Osteoblast (primary cell): ENCODE measurements at regions not wholly inside any gene's neighbourhood (a gene's known extent, or its start where the extent isn't known, plus 50 kb on each side); places are given as distances from the start of the nearest gene placed in this dataset.

Experiments used
- DNase-seq: peaks from one replicate; pipeline ENCODE4 v3.0.0; 2011; ENCODE audit warnings: low spot score, mixed read lengths; ENCODE audit not compliant: insufficient read length; ENCODE audit errors: missing footprints
- H2AFZ ChIP-seq: 2 replicates; pipeline ENCODE4 v1.6.0; 2011; ENCODE audit warnings: mild to moderate bottlenecking, low read length
- H3K27ac ChIP-seq: 2 replicates; pipeline ENCODE4 v1.5.1; 2011; ENCODE audit warnings: mild to moderate bottlenecking, low read depth, low read length, moderate library complexity
- H3K27me3 ChIP-seq: 2 replicates; pipeline ENCODE4 v1.6.0; 2012; ENCODE audit warnings: mild to moderate bottlenecking, control low read depth, inconsistent platforms, low read length, moderate library complexity; ENCODE audit not compliant: insufficient read depth
- H3K36me3 ChIP-seq: 2 replicates; pipeline ENCODE4 v1.5.1; 2011; ENCODE audit warnings: mild to moderate bottlenecking, low read length, control low read depth, moderate library complexity; ENCODE audit not compliant: insufficient read depth
- H3K4me1 ChIP-seq: 2 replicates; pipeline ENCODE4 v1.5.1; 2011; ENCODE audit warnings: mild to moderate bottlenecking, low read length, control low read depth, moderate library complexity; ENCODE audit not compliant: insufficient read depth
- H3K4me2 ChIP-seq: 2 replicates; pipeline ENCODE4 v1.6.0; 2011; ENCODE audit warnings: mild to moderate bottlenecking, low read length; ENCODE audit not compliant: insufficient read depth
- H3K4me3 ChIP-seq: fragments of 200-600 bp; sonication (generic); 3 replicates; pipeline ENCODE4 v1.5.1; 2012; ENCODE audit warnings: mild to moderate bottlenecking, low read length, inconsistent platforms; ENCODE audit not compliant: insufficient read depth
- H3K79me2 ChIP-seq: 2 replicates; pipeline ENCODE4 v1.6.0; 2012; ENCODE audit warnings: mild to moderate bottlenecking, low read length, control low read depth, inconsistent platforms; ENCODE audit not compliant: insufficient read depth
- H3K9me3 ChIP-seq: 2 replicates; pipeline ENCODE4 v1.5.1; 2011; ENCODE audit warnings: low read depth, low read length, control low read depth
- H4K20me1 ChIP-seq: 2 replicates; pipeline ENCODE4 v1.6.0; 2012; ENCODE audit warnings: mild to moderate bottlenecking, low read length, control low read depth; ENCODE audit not compliant: insufficient read depth
- TF ChIP-seq, protein P1 (sequence below): IDR thresholded peaks from 2 replicates; pipeline ENCODE4 v1.5.1; 2011; ENCODE audit warnings: mild to moderate bottlenecking, low read depth, low read length, moderate library complexity; ENCODE audit errors: extremely low read depth

DNA sequence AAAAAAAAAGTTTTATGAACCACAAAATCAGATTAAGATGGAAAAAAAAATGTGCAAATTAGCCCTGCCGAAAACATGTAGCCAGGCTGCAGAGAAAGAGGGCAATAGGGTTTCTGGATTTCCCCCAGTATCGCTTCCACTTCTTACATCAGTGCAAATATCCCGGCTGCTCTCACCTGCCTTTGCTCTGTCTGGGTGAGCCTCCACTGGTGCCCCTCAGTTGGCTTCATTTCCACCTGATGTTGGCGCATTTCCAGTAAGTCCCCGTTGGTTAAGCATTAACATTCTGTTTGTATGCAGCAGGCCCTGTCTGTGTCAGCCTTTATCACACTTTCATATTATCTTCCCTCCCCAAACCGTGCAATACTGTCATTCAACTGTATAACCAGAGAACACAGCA is 215.1 kb downstream of the CBLN4 start:
- Histone ChIP-seq H4K20me1 (no peaks in the 10 kb centered on the region), H2AFZ (no peak overlapping the region)
- no peak for DNase-seq

DNA sequence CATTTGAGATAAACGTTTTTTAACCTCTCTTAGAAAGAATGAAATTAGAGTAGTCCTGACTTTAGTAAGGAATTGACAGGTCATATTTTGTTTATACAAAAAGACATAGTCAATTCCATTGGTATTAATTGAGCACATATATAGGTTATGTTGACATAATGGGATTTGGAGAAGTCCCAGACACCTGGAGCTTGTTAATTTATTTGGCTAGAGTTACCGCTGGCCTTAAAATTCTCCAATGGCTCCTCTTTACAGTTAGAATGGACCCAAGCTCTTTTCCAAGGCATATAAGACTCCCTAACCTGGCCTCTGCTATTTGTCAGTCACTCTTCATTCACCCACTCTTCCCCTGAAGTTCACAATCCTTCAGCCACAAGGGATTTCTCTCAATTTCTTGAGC is 221.3 kb downstream of the CBLN4 start:
- TF ChIP-seq, protein P1, sequence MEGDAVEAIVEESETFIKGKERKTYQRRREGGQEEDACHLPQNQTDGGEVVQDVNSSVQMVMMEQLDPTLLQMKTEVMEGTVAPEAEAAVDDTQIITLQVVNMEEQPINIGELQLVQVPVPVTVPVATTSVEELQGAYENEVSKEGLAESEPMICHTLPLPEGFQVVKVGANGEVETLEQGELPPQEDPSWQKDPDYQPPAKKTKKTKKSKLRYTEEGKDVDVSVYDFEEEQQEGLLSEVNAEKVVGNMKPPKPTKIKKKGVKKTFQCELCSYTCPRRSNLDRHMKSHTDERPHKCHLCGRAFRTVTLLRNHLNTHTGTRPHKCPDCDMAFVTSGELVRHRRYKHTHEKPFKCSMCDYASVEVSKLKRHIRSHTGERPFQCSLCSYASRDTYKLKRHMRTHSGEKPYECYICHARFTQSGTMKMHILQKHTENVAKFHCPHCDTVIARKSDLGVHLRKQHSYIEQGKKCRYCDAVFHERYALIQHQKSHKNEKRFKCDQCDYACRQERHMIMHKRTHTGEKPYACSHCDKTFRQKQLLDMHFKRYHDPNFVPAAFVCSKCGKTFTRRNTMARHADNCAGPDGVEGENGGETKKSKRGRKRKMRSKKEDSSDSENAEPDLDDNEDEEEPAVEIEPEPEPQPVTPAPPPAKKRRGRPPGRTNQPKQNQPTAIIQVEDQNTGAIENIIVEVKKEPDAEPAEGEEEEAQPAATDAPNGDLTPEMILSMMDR = no peak
- no peaks in the 10 kb centered on the region for H3K79me2 ChIP-seq
- no peaks in the 10 kb centered on the region for H3K4me1 ChIP-seq
- H3K4me3 ChIP-seq = no peak overlapping the region
- no peak overlapping the region for H3K27ac ChIP-seq
- no peaks in the 10 kb centered on the region for H3K36me3 ChIP-seq
- H3K9me3 ChIP-seq = peaks cover 2% of the 10 kb centered on the region
- H2AFZ ChIP-seq = no peak overlapping the region
- no peaks in the 10 kb centered on the region for H4K20me1 ChIP-seq
- no peak for DNase-seq
- H3K4me2 ChIP-seq = no peak overlapping the region
- H3K27me3 ChIP-seq = no peaks in the 10 kb centered on the region

More for the DNA sequence above, 215.1 kb downstream of the CBLN4 start:
- H3K4me1 ChIP-seq = no peaks in the 10 kb centered on the region
- no peak overlapping the region for H3K4me3 ChIP-seq
- no peak overlapping the region for H3K4me2 ChIP-seq
- TF ChIP-seq, protein P1 = no peak
- no peaks in the 10 kb centered on the region for H3K79me2 ChIP-seq
- no peak overlapping the region for H3K27ac ChIP-seq
- H3K36me3 ChIP-seq = no peaks in the 10 kb centered on the region
- H3K27me3 ChIP-seq = no peaks in the 10 kb centered on the region
- peaks cover 2% of the 10 kb centered on the region for H3K9me3 ChIP-seq

DNA sequence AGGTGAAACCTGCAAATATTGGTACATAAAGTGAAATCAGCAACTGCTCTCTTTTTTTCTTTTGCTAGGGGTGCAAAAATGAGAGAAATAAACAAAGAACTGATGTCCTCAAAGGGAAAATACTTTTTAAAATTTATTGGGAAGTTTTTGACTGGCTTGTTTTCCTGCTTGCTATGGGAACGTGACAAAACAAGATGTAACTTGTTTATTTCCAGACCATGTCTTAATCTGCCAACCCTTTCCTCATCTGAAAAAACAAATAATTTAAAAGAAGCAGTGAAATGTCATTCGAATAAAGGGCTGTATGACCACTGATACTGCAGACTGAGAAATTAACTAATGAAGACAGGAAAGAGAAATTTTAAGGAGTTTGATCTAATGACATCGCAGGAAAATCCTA is 221.9 kb downstream of the CBLN4 start:
- Histone ChIP-seq H2AFZ (no peak overlapping the region), H3K27me3 (no peaks in the 10 kb centered on the region), H3K79me2 (no peaks in the 10 kb centered on the region), H3K9me3 (no peaks in the 10 kb centered on the region), H3K4me1 (no peaks in the 10 kb centered on the region), H4K20me1 (no peaks in the 10 kb centered on the region), H3K27ac (no peak overlapping the region), H3K4me3 (no peak overlapping the region), H3K36me3 (no peaks in the 10 kb centered on the region), H3K4me2 (no peak overlapping the region)
- TF ChIP-seq, protein P1 = no peak
- DNase-seq = no peak

DNA sequence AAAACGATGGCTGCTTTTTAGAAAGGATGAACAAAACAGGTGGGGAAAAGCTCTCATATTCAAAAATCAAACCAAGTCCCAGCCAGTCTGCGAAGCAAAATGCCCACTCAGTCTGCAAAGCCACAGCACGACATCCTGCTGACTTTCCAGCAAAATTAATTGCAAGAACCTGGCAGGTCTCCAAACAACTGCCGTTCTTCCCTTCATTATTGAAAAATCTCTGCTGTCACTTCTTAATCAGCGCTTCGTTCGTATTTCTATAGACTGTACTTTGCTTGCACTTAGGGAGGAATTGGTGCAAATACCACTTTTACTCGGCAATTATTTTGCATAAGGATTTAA is 222.4 kb downstream of the CBLN4 start:
- Histone ChIP-seq H3K36me3 (no peaks in the 10 kb centered on the region), H3K4me1 (no peaks in the 10 kb centered on the region), H3K79me2 (no peaks in the 10 kb centered on the region), H2AFZ (no peak overlapping the region), H3K27ac (no peak overlapping the region), H3K9me3 (peaks cover 1% of the 10 kb centered on the region), H3K4me3 (no peak overlapping the region), H3K4me2 (no peak overlapping the region), H4K20me1 (no peaks in the 10 kb centered on the region), H3K27me3 (no peaks in the 10 kb centered on the region)
- DNase-seq = no peak
- TF ChIP-seq, protein P1 = no peak
